ENCODE measurements at regions not wholly inside any gene's neighbourhood (a gene's known extent, or its start where the extent isn't known, plus 50 kb on each side); places are given as distances from the start of the nearest gene placed in this dataset.

- DNase-seq: no peak
- Histone ChIP-seq H3K9me3 (no peaks in the 10 kb centered on the region), H3K27ac (peak overlapping the region; percentile 32 to 82 (median 48)), H3K36me3 (no peaks in the 10 kb centered on the region), H3K4me3 (no peak overlapping the region), H3K27me3 (no peaks in the 10 kb centered on the region), H3K4me1 (peaks cover 0 to 8% (median 3%) of the 10 kb centered on the region in 4 donors)
- no peak for TF ChIP-seq CTCF (IDR thresholded peaks at IDR 0.05)
- TF ChIP-seq POLR2A (IDR thresholded peaks at IDR 0.05): no peak
- no peak for TF ChIP-seq POLR2AphosphoS5 (IDR thresholded peaks at IDR 0.05)
- 62 to 65% methylated on average over 5 to 11 of the region's 11 CpGs for WGBS, 2 donors
- no peak for ATAC-seq (ENCODE audit: low FRiP score in 2 of 2)
Measured at GRCh38 chr17:77869041-77869599, 89.4 kb upstream of the TNRC6C start.

- Histone ChIP-seq H3K27ac (peak overlapping the region; percentile 32 to 82 (median 48)), H3K4me3 (no peak overlapping the region), H3K9me3 (no peaks in the 10 kb centered on the region), H3K27me3 (no peaks in the 10 kb centered on the region), H3K4me1 (peaks cover 0 to 5% (median 2%) of the 10 kb centered on the region in 4 donors), H3K36me3 (no peaks in the 10 kb centered on the region)
- ATAC-seq (ENCODE audit: low FRiP score in 2 of 2): peak; percentile 31 to 63
- peak in 1 of 2 donors; percentile 57 for DNase-seq
- TF ChIP-seq CTCF (IDR thresholded peaks at IDR 0.05) (no peak), POLR2A (IDR thresholded peaks at IDR 0.05) (no peak), EP300 (IDR thresholded peaks at IDR 0.05) (peak in 1 of 4 donors; percentile 29), POLR2AphosphoS5 (IDR thresholded peaks at IDR 0.05) (peak in 1 of 2 donors; percentile 14)
- WGBS, 2 donors: 39 to 60% methylated on average over 9 to 10 of the region's 10 CpGs
Measured at GRCh38 chr17:77869665-77870132, 88.8 kb upstream of the TNRC6C start.

- Histone ChIP-seq H3K27ac (peak overlapping the region; percentile 30 to 76 (median 36)), H3K9me3 (peaks cover 0 to 14% (median 10%) of the 10 kb centered on the region in 4 donors), H3K36me3 (no peaks in the 10 kb centered on the region), H3K4me3 (no peak overlapping the region), H3K4me1 (peaks cover 0 to 5% (median 2%) of the 10 kb centered on the region in 4 donors), H3K27me3 (no peaks in the 10 kb centered on the region)
- WGBS, 2 donors: 68 to 73% methylated on average over 11 of the region's 11 CpGs
- TF ChIP-seq EP300 (IDR thresholded peaks at IDR 0.05): no peak
- TF ChIP-seq POLR2A (IDR thresholded peaks at IDR 0.05): no peak
- no peak for TF ChIP-seq CTCF (IDR thresholded peaks at IDR 0.05)
- TF ChIP-seq POLR2AphosphoS5 (IDR thresholded peaks at IDR 0.05): no peak
- no peak for DNase-seq
- ATAC-seq (ENCODE audit: low FRiP score in 2 of 2): no peak
Measured at GRCh38 chr17:77872199-77872598, 86.3 kb upstream of the TNRC6C start.

- peaks cover 0 to 14% (median 10%) of the 10 kb centered on the region in 4 donors for H3K9me3 ChIP-seq
- ATAC-seq (ENCODE audit: low FRiP score in 2 of 2) (no peak), DNase-seq (no peak)
- TF ChIP-seq POLR2AphosphoS5 (IDR thresholded peaks at IDR 0.05) (no peak), POLR2A (IDR thresholded peaks at IDR 0.05) (no peak), EP300 (IDR thresholded peaks at IDR 0.05) (no peak), CTCF (IDR thresholded peaks at IDR 0.05) (no peak)
- H3K36me3 ChIP-seq: no peaks in the 10 kb centered on the region
- H3K27me3 ChIP-seq: no peaks in the 10 kb centered on the region
- 73 to 83% methylated on average over 28 of the region's 28 CpGs for WGBS, 2 donors
- H3K4me3 ChIP-seq: no peak overlapping the region
- peaks cover 0 to 5% (median 2%) of the 10 kb centered on the region in 4 donors for H3K4me1 ChIP-seq
- H3K27ac ChIP-seq: peak overlapping the region in 2 of 4 donors; percentile 30 to 76
Measured at GRCh38 chr17:77872714-77873499, 85.6 kb upstream of the TNRC6C start.

Measured in upper lobe of left lung (tissue), 6 donors.